SK-N-SH treated with all-trans-retinoic acid at 6 μM for 48 hours (cell line): ENCODE measurements at regions not wholly inside any gene's neighbourhood (a gene's known extent, or its start where the extent isn't known, plus 50 kb on each side); places are given as distances from the start of the nearest gene placed in this dataset.

Experiments used
- BACH2 ChIP-seq: fragments of 250-450 bp; sonication (Bioruptor Pico); IDR thresholded peaks from 2 replicates; pipeline ENCODE4 v1.9.0; 2021; ENCODE audit warnings: mild to moderate bottlenecking, borderline replicate concordance
- PATZ1 ChIP-seq: fragments of 250-450 bp; sonication (Bioruptor Pico); IDR thresholded peaks from 2 replicates; pipeline ENCODE4 v1.8.0; 2020; ENCODE audit warnings: mild to moderate bottlenecking, moderate library complexity, borderline replicate concordance
- PPARA ChIP-seq: fragments of 250-450 bp; sonication (Bioruptor Pico); IDR thresholded peaks from 2 replicates; pipeline ENCODE4 v1.5.0; 2020; ENCODE audit warnings: mild to moderate bottlenecking, borderline replicate concordance
- RARB ChIP-seq: fragments of 250-450 bp; sonication (Bioruptor Pico); IDR thresholded peaks from 2 replicates; pipeline ENCODE4 v1.8.0; 2021; ENCODE audit warnings: mild to moderate bottlenecking, moderate library complexity
- TOX ChIP-seq: fragments of 250-450 bp; sonication (Bioruptor Pico); IDR thresholded peaks from 2 replicates; pipeline ENCODE4 v1.8.0; 2021; ENCODE audit warnings: mild to moderate bottlenecking, moderate library complexity, borderline replicate concordance
- ZC3H10 ChIP-seq: fragments of 250-450 bp; sonication (Bioruptor Pico); IDR thresholded peaks from 2 replicates; pipeline ENCODE4 v1.5.1; 2021; ENCODE audit warnings: mild to moderate bottlenecking, moderate library complexity
- ZNF565 ChIP-seq: fragments of 450-650 bp; formaldehyde crosslinking; conservative IDR thresholded peaks from 2 replicates; pipeline ENCODE4 v1.5.0; 2020; ENCODE audit warnings: low read depth, mild to moderate bottlenecking, moderate library complexity

GRCh38 chr15:70575231-70576226 is 187.8 kb downstream of the UACA start:
- TF ChIP-seq PPARA (CRISPR knock-in tag) (no peak), BACH2 (CRISPR knock-in tag) (no peak), PATZ1 (CRISPR knock-in tag) (no peak), ZNF565 (CRISPR knock-in tag) (no peak), ZC3H10 (CRISPR knock-in tag) (no peak), RARB (CRISPR knock-in tag) (no peak), TOX (no peak)
